Activated B cell treated with CpG ODN at 0.5 μM for 24 hours (primary cell): ENCODE measurements at regions not wholly inside any gene's neighbourhood (a gene's known extent, or its start where the extent isn't known, plus 50 kb on each side); places are given as distances from the start of the nearest gene placed in this dataset.

Experiments used
- ATAC-seq: fragments of 200-7000 bp; cut with Tn5 transposase; one replicate; pipeline ENCODE4 v1.10.0; 2021; ENCODE audit warnings: low read depth, mild to moderate bottlenecking, moderate library complexity
- CTCF ChIA-PET: fragments of 350-600 bp; sonication (Branson Sonifier 250); formaldehyde crosslinking; loops from one replicate; lab custom pipeline; 2021; ENCODE audit warnings: antibody characterized with exemption; lab: Charles Lee
- POLR2A ChIA-PET: fragments of 350-600 bp; sonication (Branson Sonifier 250); formaldehyde crosslinking; loops from one replicate; lab custom pipeline; 2021; ENCODE audit warnings: antibody characterized with exemption; lab: Charles Lee
- DNase-seq: peaks from one replicate; pipeline ENCODE4 v3.0.0; 2022
- H3K27ac Mint-ChIP-seq: one replicate; pipeline ENCODE4 v1.8.0; 2020; ENCODE audit warnings: mixed read lengths
- H3K27me3 Mint-ChIP-seq: one replicate; pipeline ENCODE4 v1.8.0; 2021; ENCODE audit warnings: mixed read lengths
- H3K36me3 Mint-ChIP-seq: one replicate; pipeline ENCODE4 v1.8.0; 2021; ENCODE audit warnings: low read depth, mixed read lengths
- H3K4me1 Mint-ChIP-seq: one replicate; pipeline ENCODE4 v1.8.0; 2021; ENCODE audit warnings: mixed read lengths
- H3K4me3 Mint-ChIP-seq: one replicate; pipeline ENCODE4 v1.8.0; 2020; ENCODE audit warnings: mild to moderate bottlenecking, mixed read lengths
- H3K9me3 Mint-ChIP-seq: one replicate; pipeline ENCODE4 v1.8.0; 2020; ENCODE audit warnings: mixed read lengths
- CTCF ChIP-seq: fragments of 200-600 bp; IDR thresholded peaks from one replicate; pipeline ENCODE4 v1.8.0; 2022; ENCODE audit warnings: antibody characterized with exemption, mild to moderate bottlenecking
- intact Hi-C: fragments of 100-400 bp; cut with micrococcal nuclease; formaldehyde crosslinking; loops from one replicate; pipeline ENCODE4 v1.15.1; 2024

DNA sequence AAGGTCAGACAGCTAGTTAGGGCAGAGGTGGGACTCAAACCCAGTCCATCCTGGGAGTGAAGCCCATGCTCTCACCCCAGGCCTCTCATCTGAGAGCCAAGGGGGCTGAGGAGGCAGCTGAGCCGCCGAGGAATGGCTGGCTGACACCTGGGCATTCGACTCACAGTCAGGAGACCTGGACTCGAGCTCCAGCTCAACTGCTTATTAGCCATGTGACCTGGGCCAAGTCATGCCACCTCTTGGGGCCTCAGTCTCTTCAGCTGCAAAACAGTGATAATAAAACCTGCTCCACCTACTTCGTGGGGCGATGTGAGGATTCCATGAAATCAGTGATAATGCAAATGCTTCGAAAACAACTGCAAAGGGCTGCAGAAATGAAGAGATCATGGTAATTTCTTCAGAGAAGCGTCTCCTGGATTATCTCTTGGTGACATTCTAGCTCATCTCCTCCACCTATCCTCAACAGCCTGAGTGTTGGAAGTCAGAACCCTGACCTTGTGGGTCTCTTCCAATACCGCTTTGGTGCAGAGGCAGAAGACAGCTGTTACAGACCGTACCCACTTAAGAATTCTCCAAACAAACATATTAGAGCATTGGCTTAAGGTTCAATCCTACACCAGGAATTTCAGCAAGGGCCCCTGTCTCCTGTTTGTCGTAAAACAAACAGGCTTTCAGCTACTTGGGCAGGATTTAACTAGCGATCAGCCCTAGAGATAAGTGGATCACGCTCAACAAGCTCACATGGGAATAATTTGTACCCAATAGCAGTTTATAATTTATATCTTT is 60.0 kb upstream of the PIM1 start:
- ChIA-PET POLR2A (interaction anchor here (0.6 to 1.3 kb wide), 5 partner anchors 34 to 495 kb away, joined by 3 to 4 read pairs (median 3); no protein-coding TSS in a partner anchor), CTCF (interaction anchor here (1.0 kb wide), 1 partner anchor 61 kb away, joined by 4 read pairs; no protein-coding TSS in a partner anchor)
- Mint-ChIP-seq H3K27ac (no peak overlapping the region), H3K36me3 (no peaks in the 10 kb centered on the region), H3K27me3 (peaks cover 1% of the 10 kb centered on the region), H3K4me3 (no peak overlapping the region), H3K4me1 (peaks cover 2% of the 10 kb centered on the region), H3K9me3 (no peaks in the 10 kb centered on the region)
- no peak for DNase-seq
- no peak for TF ChIP-seq CTCF
- ATAC-seq = no peak
- intact Hi-C loops = loop anchor here (10.0 kb wide), 1 partner anchor 685 kb away; no protein-coding TSS in a partner anchor

DNA sequence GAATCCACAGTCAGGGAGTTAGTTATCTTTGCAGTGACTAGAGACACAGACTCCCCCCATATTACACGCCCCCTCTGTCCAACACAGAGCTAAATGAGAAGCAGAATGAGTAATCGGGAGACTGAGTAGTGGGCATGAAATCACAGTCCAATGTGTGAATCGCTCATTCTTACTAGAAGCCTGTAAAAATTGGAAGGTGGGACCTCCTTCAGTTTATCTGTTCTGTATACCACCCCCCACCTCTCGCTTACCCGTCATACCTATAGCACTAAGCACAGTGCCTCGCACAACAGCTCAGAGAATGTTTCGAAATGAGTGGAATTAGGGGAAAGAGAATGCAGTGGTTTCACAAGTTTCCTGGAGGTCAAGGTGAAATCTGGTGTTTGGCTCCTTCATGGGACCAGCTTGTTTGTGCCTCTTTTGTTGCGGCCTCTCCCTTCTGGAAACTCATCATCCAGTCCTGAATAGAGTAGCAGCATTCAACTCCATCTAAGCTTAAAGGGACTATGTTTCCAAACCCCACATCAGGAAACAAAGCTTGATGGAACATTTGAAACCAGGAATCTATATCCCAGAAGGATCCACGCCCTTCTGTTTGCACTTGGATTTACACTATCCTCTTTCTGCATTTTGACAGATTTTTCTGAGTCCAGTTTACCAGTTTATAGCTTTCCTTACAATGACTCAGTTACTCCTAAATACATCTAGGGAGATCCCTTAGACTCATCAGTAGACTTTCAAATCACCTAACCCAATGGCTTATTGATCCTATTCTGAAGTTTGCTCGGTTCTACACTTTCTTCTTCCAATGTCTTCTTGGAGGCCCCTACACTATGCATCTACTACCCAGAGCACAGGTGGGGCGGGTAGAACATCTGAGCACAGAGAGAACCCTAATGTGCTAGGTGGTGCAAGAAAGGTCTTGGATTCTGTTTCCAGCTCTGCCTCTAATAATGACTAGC is 59.2 kb upstream of the PIM1 start:
- ChIA-PET POLR2A (interaction anchor here (0.6 to 1.3 kb wide), 6 partner anchors 34 to 495 kb away, joined by 3 to 4 read pairs (median 3); no protein-coding TSS in a partner anchor), CTCF (interaction anchor here (1.0 kb wide), 1 partner anchor 60 kb away, joined by 4 read pairs; no protein-coding TSS in a partner anchor)
- H3K4me1 Mint-ChIP-seq = no peaks in the 10 kb centered on the region

GRCh38 chr6:37113976-37114375 is 56.0 kb upstream of the PIM1 start:
- DNase-seq (no peak), ATAC-seq (no peak)
- Mint-ChIP-seq H3K4me1 (no peaks in the 10 kb centered on the region), H3K27me3 (peaks cover 2% of the 10 kb centered on the region), H3K9me3 (no peaks in the 10 kb centered on the region), H3K27ac (no peak overlapping the region), H3K36me3 (no peaks in the 10 kb centered on the region), H3K4me3 (no peak overlapping the region)
- no peak for TF ChIP-seq CTCF
- CTCF ChIA-PET = interaction anchor here (0.6 kb wide), 1 partner anchor 66 kb away, joined by 4 read pairs; no protein-coding TSS in a partner anchor
- intact Hi-C loops = no loop called here
- POLR2A ChIA-PET = no interaction called here

More for the DNA sequence above, 59.2 kb upstream of the PIM1 start:
- ATAC-seq = no peak
- Mint-ChIP-seq H3K36me3 (no peaks in the 10 kb centered on the region), H3K4me3 (no peak overlapping the region), H3K9me3 (no peaks in the 10 kb centered on the region), H3K27me3 (peaks cover 2% of the 10 kb centered on the region), H3K27ac (no peak overlapping the region)
- no peak for TF ChIP-seq CTCF
- intact Hi-C loops = no loop called here
- DNase-seq = no peak

GRCh38 chr6:37114612-37115011 is 55.3 kb upstream of the PIM1 start:
- Mint-ChIP-seq H3K27ac (no peak overlapping the region), H3K27me3 (peaks cover 2% of the 10 kb centered on the region), H3K4me1 (peaks cover 4% of the 10 kb centered on the region), H3K36me3 (no peaks in the 10 kb centered on the region), H3K4me3 (no peak overlapping the region), H3K9me3 (no peaks in the 10 kb centered on the region)
- DNase-seq = no peak
- ChIA-PET POLR2A (interaction anchor here (0.8 to 1.3 kb wide), 2 partner anchors 22 to 23 kb away, joined by 3 to 7 read pairs; no protein-coding TSS in a partner anchor), CTCF (no interaction called here)
- no peak for TF ChIP-seq CTCF
- intact Hi-C loops = no loop called here
- no peak for ATAC-seq
